ENCODE measurements at regions not wholly inside any gene's neighbourhood (a gene's known extent, or its start where the extent isn't known, plus 50 kb on each side); places are given as distances from the start of the nearest gene placed in this dataset.

- POLR2A ChIA-PET = no interaction called here
- Histone ChIP-seq H2AFZ (ENCODE audit: low read depth, low read length, poor library complexity, severe bottlenecking) (no peak overlapping the region), H3K9me3 (ENCODE audit: control insufficient read depth in 1 of 2, insufficient read depth in 1 of 2, low read depth in 1 of 2, low read length in 2 of 2) (no peaks in the 10 kb centered on the region), H3K9ac (ENCODE audit: low read length) (no peak overlapping the region), H3K4me2 (ENCODE audit: low read length) (no peak overlapping the region), H3K4me1 (ENCODE audit: control insufficient read depth in 1 of 2, insufficient read depth in 2 of 2, low read length in 2 of 2) (peaks cover 4 to 10% of the 10 kb centered on the region in 2 experiments), H3K4me3 (replicated peaks in 1 of 2; ENCODE audit: low read depth in 1 of 2, low read length in 2 of 2) (no peak overlapping the region), H3K9me2 (ENCODE audit: insufficient read depth) (no peaks in the 10 kb centered on the region), H4K20me1 (ENCODE audit: insufficient read depth) (no peaks in the 10 kb centered on the region), H3K27ac (ENCODE audit: low read depth, low read length) (no peak overlapping the region), H3K79me2 (ENCODE audit: insufficient read depth, low read length) (no peaks in the 10 kb centered on the region), H3K27me3 (ENCODE audit: insufficient read depth, low read length) (peaks cover 16% of the 10 kb centered on the region; the same call in 1 of the 2 replicates), H3K36me3 (ENCODE audit: control insufficient read depth in 1 of 2, insufficient read depth in 2 of 2, low read length in 2 of 2) (no peaks in the 10 kb centered on the region)
- TF ChIP-seq, protein P1, sequence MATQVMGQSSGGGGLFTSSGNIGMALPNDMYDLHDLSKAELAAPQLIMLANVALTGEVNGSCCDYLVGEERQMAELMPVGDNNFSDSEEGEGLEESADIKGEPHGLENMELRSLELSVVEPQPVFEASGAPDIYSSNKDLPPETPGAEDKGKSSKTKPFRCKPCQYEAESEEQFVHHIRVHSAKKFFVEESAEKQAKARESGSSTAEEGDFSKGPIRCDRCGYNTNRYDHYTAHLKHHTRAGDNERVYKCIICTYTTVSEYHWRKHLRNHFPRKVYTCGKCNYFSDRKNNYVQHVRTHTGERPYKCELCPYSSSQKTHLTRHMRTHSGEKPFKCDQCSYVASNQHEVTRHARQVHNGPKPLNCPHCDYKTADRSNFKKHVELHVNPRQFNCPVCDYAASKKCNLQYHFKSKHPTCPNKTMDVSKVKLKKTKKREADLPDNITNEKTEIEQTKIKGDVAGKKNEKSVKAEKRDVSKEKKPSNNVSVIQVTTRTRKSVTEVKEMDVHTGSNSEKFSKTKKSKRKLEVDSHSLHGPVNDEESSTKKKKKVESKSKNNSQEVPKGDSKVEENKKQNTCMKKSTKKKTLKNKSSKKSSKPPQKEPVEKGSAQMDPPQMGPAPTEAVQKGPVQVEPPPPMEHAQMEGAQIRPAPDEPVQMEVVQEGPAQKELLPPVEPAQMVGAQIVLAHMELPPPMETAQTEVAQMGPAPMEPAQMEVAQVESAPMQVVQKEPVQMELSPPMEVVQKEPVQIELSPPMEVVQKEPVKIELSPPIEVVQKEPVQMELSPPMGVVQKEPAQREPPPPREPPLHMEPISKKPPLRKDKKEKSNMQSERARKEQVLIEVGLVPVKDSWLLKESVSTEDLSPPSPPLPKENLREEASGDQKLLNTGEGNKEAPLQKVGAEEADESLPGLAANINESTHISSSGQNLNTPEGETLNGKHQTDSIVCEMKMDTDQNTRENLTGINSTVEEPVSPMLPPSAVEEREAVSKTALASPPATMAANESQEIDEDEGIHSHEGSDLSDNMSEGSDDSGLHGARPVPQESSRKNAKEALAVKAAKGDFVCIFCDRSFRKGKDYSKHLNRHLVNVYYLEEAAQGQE (IDR thresholded peaks at IDR 0.05; ENCODE audit: low read depth) = no peak
- TF ChIP-seq, protein P2, sequence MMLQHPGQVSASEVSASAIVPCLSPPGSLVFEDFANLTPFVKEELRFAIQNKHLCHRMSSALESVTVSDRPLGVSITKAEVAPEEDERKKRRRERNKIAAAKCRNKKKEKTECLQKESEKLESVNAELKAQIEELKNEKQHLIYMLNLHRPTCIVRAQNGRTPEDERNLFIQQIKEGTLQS (IDR thresholded peaks at IDR 0.05) = no peak
- TF ChIP-seq YY1 (IDR thresholded peaks at IDR 0.05; ENCODE audit: extremely low read depth, insufficient replicate concordance, low read depth, low read length) (no peak), TCF7L2 (IDR thresholded peaks at IDR 0.05; ENCODE audit: borderline replicate concordance, extremely low read depth, insufficient read depth, insufficient read length) (no peak), EGR1 (IDR thresholded peaks at IDR 0.05; ENCODE audit: low read depth) (no peak), ZNF274 (IDR thresholded peaks at IDR 0.05; ENCODE audit: low read depth, low read length) (no peak), POLR2AphosphoS5 (IDR thresholded peaks at IDR 0.05; ENCODE audit: low read depth, low read length) (no peak), ZBTB33 (IDR thresholded peaks at IDR 0.05; ENCODE audit: extremely low read depth, insufficient replicate concordance, low read length) (no peak), ZFX (IDR thresholded peaks at IDR 0.05) (no peak), ELF1 (IDR thresholded peaks at IDR 0.05; ENCODE audit: borderline replicate concordance, low read depth) (no peak), CBX3 (IDR thresholded peaks at IDR 0.05; ENCODE audit: low read depth) (no peak), CEBPB (IDR thresholded peaks at IDR 0.05; ENCODE audit: low read depth) (no peak), SP1 (IDR thresholded peaks at IDR 0.05; ENCODE audit: low read depth) (no peak), RAD21 (IDR thresholded peaks at IDR 0.05; ENCODE audit: low read depth) (no peak), EZH2 (IDR thresholded peaks at IDR 0.05) (no peak), POLR2A (IDR thresholded peaks at IDR 0.05; ENCODE audit: borderline replicate concordance, extremely low read depth, insufficient read depth, insufficient read length) (no peak), JUND (IDR thresholded peaks at IDR 0.05) (no peak)
- TF ChIP-seq, protein P3, sequence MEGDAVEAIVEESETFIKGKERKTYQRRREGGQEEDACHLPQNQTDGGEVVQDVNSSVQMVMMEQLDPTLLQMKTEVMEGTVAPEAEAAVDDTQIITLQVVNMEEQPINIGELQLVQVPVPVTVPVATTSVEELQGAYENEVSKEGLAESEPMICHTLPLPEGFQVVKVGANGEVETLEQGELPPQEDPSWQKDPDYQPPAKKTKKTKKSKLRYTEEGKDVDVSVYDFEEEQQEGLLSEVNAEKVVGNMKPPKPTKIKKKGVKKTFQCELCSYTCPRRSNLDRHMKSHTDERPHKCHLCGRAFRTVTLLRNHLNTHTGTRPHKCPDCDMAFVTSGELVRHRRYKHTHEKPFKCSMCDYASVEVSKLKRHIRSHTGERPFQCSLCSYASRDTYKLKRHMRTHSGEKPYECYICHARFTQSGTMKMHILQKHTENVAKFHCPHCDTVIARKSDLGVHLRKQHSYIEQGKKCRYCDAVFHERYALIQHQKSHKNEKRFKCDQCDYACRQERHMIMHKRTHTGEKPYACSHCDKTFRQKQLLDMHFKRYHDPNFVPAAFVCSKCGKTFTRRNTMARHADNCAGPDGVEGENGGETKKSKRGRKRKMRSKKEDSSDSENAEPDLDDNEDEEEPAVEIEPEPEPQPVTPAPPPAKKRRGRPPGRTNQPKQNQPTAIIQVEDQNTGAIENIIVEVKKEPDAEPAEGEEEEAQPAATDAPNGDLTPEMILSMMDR (IDR thresholded peaks at IDR 0.05 in 2 of 3, conservative IDR thresholded peaks at IDR 0.05 in 1 of 3; ENCODE audit: borderline replicate concordance in 1 of 3, insufficient read depth in 1 of 3, low read depth in 2 of 3, low read length in 2 of 3) = no peak
- CTCF ChIA-PET = no interaction called here
- DNase-seq (ENCODE audit: low read depth, low spot score) (no peak), ATAC-seq (no peak)
- intact Hi-C loops (cut with micrococcal nuclease) = no loop called here
- RAD21 ChIA-PET (ENCODE audit: low non-redundant PET in 1 of 2, low total read pairs in 2 of 2, uncharacterized antibody in 2 of 2, unreplicated experiment in 2 of 2) = no interaction called here
- BruUV-seq (replicated peaks) = no TSS peak
Observed at GRCh38 chr10:6716516-6716915, 136.4 kb upstream of the PRKCQ start.

All from HCT116 (cell line).